HL-60/S4 treated with retinoic acid at 250 ng/mL for 4 days and 3 days (cell line): ENCODE measurements at regions not wholly inside any gene's neighbourhood (a gene's known extent, or its start where the extent isn't known, plus 50 kb on each side); places are given as distances from the start of the nearest gene placed in this dataset.

Experiments used
- in situ Hi-C: fragments of 300-500 bp; cut with MboI; formaldehyde crosslinking; loops from 2 replicates; pipeline ENCODE4 v1.7.0; 2022; ENCODE audit warnings: low sequenced_read_pairs

DNA sequence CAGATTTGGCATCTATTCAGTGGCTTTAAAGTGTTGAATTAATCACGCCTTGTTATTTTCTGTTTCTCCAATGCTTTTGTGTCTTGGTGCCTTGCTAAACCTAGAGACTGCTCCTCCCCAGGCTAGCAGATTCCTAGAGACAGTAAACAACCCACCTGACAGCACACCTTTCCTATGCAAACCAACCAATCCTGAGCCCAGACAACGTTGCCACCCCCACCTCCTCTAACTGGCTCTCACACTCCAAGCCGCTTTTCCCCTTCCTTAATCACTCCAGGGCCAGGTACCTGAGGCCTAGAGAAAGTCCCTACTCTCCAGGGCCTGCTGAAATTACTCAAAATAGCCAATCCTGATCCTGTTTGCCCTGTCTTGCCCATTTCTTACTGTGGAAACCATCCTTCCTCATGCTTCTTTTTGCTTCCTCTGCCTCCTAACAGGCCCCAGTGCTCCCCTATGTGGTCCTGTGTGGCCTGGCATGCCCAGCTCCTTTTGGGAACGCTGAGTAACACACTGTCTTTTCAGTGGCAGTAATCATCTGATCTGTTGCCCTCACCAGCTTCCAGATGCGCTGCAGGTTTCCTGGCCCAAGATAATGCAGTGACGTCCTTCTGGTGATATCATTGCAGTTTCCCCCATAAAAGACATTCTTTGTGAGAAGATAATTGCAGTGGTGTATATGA is 53.4 kb downstream of the GAS1 start:
- in situ Hi-C loops, result no loop called here

DNA sequence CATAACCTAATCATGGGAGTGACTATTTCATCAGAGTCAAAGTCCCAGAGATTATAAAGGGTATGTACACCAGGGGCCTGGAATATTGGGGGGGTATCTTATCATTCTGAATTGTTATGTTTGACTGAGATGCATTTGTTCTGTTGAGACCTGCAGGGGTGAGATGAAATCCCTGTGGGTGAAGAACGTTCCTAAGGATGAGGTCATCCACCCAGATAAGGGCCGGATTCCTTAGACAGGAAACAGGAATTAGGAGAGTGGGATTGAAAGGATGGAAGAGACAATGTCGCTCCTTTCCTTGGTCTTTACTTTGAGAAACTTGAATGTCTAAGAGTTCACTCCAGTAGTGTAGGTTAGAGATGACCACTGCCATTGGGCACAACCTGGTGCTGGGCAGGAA is 54.7 kb downstream of the GAS1 start:
- in situ Hi-C loops, result no loop called here

DNA sequence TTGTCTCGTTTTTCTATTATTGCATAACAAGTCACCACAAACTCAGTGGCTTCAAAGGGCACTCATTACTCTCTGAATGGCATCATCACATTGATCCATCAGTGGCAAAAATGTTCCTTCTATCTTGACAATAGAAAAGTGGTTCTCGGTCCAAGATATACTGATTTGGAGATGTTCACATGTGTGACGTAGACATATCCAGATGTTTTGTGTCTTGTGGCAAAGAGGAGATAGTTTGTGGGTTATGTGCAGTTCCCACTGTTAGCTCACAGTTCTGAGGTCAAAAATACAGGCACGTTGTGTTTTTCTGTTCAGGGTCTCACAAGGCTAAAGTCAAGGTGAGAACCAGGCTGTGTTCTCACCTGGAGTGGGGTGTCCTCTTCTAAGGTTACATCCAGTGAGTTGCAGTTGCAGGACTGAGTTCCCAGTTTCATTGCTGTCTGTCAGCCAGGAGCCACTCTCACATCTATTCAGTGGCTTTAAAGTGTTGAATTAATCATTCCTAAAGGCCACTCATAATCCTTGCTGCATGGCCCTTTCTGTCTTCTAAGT is 55.3 kb downstream of the GAS1 start:
- in situ Hi-C loops, result no loop called here

DNA sequence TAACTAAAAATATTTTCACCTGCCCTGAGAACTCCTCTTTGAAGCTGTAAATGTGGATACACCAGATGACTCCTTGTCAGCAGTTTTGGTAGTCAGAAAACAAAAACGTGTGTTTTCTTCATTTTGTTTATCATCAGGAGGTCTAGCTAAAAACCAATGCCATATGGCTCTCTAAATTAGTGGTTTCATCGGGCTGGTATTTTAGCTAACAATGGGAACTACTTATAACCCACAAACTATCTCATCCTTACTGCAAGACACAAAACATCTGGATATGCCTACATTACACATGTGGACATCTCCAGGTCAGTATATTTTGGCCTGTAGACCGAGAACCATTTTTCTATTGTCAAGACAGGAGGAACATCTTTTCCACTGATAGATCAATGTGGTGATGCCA is 56.2 kb downstream of the GAS1 start:
- in situ Hi-C loops, result no loop called here

DNA sequence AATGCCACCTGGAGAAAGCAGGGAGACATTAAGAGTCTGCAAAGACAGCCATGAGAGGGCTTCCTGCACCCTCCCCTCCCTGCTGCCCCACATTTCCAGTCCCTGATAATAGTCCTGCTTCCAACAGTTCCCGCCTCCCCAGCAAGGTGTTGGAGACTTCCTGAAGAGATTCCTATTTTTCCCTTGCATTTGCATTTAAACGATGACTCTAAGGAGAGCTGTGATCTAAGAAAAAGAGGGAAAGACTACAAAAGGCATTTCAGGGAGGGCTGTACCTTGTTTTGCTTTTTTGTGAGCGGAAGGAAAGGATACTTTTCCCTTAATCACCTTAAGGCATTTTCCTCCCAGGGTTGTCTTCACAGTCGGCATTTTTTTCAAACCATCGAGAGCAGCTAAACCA is 62.1 kb downstream of the GAS1 start:
- in situ Hi-C loops, result no loop called here

DNA sequence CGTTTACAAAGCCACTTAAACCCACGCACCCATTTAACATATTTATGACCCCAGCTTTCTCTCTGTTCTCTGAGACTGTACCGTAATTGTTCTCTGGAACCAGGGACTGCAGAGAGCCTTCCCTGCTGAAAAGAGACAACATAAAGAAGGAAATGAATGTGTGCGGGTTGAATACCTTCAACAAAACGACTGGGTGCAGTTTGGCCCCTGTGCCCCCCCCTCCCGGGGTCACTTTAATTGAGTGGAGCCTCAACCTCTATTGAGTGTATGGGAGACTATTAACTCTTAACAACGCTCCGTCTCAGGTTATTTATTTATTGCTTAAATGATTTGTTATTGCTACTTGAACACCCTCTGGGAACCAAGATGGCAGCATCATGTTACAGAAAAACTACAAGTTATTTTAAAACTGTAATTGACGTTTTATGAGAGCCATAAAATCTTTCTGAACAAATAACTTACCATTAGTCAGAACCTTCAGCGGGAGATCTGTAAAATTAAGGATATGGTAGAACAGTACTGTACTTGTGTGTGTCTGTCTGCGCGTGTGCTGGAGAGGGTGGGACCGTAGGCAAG is 70.6 kb downstream of the GAS1 start:
- in situ Hi-C loops, result no loop called here

DNA sequence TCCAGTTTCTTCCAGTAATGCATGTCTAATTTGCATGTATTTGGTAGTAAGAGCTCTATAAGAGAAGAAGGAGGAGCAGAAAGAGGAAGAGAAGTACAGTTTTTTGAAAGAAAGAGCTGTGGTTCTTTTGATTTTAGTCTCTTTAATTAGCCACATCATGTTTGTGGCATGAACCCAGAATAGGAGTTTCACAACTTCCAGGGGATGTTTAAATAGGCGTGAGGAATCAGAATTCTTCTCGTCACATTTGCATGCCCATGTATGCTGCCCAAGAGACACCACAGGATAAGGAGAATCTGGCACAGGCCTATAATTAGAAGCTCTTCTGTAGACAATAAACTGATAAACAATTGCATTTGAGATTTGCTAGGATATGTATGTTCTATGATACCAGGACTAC is 78.7 kb downstream of the GAS1 start:
- in situ Hi-C loops, result no loop called here

DNA sequence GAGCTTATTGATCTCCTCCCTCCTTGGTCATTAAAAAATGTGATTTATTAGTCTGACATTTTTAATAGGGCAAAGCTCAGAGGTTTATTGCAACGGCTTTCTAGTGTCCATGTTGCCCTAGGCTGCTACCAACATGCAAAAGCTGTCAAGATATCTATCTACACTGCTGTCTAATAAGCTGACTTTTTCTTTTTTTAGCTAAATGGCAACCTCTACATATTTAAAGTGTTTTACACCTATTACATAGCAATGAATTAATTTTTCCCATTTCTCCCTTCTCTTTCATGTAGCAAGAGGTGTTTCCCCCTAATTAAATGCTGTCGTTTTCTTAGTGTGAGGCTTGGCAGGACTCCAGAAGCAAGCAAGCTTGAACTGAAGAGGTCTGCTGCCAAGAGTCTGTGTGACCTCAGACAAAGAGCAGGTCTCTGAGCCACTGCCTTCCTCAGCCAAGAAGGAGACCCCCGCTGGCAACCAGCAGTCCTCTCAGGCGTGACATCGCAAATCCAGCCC is 79.4 kb downstream of the GAS1 start:
- in situ Hi-C loops, result no loop called here

DNA sequence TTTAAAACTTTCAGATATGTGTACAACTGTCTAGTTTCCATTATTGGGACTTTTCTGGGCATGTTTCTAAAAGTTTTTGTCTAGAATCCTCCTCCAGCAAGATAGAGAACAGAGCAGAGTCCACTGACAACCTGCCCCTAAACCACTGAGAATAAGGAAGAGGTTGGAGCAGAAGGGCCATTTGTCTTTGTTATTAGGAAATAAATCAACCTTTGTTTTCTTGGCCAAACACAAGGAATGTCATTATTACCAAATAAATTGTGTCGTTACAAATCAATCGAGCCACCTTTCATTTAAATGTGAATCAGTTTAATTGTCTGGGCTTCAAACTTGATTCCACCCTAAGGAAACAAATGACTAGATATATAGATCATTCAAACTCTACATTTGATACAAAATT is 81.4 kb downstream of the GAS1 start:
- in situ Hi-C loops, result no loop called here

DNA sequence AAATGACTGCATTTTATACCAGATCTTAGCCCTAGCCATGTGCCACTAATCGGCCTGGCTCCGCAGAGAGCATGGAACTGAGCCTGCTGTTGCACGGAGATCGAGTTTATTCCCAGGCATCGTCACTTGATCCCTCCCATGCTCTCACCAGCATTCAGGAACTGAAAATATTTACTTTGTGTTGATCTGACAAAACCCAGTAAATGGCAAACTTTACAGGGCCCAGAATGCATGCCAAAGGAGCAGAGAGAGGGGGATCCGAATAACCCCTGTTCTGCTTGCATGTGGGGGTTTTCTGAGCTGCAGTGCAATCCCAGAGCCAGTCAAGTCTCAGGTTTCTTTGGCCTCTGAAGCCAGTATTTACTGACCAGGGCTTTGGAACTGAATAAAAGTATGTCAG is 87.3 kb downstream of the GAS1 start:
- in situ Hi-C loops, result no loop called here

DNA sequence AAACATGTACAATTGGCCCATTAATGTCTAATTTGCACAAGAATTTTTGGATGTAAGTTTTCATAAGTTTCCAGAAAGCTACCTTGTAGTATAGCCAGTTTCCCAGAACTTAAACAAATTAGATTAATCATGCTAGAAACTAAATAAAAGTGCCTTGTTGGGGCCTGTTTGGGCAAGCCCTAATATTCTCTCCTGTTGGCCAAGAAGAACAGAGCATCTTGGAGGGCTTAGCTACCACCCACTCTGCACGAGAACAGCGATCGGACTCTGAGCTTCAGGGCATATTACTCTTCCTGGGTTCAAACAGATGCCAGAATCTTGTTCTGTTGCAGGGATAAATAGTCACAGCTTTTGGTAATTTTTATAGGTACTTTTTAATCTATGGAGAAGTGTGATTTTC is 88.2 kb downstream of the GAS1 start:
- in situ Hi-C loops, result no loop called here

DNA sequence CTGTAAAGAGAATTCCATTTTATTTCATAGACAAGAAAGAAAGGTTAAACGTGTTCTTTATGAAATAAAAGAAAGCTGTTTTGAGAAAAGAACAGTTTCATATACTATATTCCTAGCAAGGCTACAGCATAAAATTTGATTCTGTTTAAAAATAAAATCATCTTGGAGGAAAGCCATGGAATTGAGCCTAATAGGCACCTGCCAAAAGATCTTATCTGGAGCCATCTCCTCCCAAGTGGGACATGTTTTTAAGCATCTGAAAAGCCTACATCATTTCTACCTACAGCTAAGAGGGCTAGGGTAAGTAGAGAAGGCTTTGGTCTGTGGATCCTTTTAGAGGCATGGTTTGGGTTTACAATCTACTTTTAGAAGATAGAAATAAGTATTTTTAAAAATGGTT is 89.3 kb downstream of the GAS1 start:
- in situ Hi-C loops, result no loop called here

DNA sequence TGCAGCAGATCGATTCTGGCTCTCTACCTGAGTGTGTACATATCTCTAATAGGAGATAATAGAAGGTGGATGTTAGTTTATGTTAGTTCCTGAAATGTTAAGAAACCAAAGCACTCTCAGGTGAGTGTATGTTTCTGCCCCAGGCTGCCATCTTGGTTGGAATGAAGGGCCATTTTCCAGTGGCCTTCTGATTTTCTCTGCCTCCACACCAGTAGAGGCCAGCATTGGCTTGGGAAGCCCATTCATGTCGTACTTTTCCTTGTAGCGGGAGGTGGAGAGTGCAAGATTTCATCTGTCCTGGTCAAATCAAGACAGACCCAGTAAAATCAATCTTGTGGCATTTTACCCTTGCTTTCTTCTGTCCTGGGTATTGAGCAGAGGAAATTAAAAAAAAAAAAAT is 91.0 kb downstream of the GAS1 start:
- in situ Hi-C loops, result no loop called here

DNA sequence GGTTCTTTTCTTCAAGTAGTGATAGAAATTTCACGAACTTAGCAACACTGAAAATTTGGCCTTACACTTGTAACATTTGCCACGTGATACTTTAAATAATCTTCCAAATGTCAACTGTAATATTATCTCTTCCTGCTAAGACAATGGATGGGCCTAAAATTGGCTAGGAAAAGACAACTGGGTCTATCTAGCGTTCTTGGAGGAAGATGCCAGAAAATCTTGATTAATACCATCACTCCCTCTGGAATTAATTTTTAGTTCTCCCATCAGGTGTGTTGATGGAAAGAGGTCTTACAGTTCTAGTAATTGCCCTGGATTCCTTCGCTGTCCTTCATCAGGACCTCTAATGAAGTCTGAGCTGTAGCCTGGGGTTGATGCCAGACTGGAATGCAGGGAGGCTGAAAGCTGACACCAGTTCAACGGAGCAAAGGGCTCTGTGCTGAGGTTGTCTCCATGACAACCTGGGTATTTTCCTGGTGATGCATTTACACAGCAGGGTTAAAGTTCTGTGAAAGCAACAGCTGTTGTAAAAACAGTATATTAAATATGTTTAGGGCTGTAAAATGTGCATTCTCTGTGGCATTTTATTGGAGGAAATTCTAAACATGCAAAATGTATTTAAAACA is 92.3 kb downstream of the GAS1 start:
- in situ Hi-C loops, result no loop called here

DNA sequence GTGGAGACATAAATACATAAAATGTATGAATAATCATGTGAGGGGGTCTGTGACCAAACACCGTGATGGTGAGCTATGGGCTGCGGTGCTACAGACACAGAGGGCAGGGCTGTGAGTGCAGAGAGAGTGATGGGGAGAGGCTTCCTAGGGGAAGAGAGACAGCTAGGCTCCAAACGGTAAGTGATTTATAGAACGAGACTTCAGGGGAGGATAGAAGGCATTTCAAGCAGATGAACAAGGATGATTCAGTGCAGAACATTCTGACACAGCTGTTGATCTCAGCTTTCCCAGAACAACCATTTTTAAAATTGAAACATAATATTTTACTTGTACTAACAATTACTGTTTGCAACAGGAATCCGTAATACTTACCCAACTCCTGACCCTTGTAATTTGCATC is 100.7 kb downstream of the GAS1 start:
- in situ Hi-C loops, result no loop called here

DNA sequence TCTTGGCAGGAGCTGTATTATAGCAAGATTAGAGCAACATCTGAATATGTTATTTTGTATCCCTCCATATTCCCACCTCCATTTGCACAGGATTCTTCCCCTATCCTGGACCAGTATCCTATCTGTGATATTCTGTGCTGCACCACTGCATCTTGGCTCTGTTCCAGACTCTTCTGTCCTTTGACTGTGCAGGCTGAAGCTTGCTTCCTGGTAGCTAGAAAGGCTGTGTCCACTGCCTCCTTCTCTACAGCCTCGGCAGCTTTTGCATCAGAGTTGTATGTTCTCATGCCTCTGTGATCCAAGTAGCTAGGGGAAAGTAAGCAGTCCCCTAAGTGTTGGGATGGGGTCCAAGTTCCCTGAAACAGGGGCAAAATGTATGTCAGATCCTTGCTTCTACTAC is 104.1 kb downstream of the GAS1 start:
- in situ Hi-C loops, result no loop called here

DNA sequence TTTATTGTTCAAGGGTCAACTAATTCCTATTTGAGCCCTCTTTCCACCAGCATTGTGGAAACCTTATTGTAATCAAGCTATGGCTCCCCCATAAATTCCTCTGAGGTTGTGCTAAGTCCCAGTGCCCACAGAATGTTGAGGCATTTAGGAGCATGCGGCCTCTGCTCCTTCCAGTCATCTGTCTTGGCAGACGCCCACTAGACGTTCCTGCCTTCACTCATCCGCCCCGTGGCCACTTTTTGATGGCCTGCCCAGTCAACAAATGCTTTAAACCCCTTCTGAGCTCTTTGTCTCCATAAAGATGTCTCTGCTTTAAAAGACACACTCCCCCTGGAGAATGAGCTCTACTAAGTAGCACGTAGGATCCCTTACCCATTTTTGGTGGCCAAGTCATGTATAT is 104.7 kb downstream of the GAS1 start:
- in situ Hi-C loops, result no loop called here

DNA sequence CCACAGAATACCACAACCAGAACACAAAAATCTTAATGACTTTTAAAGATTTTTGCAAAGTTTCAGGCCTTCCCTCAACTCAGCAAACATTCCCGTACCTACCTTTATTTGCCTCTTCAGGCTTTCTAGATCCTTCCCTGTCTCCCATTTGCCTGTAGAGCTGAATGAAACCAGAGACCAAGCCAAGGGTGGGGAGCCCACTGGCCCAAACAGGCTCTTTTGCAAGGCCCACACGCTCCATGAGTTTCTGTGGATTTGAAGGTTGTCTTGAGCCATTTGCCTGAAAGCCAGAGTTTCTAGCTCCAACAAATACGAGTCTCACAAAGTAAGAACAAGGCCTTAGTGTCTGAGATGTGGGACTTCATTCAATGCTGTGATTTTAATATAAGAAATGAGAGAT is 107.8 kb downstream of the GAS1 start:
- in situ Hi-C loops, result no loop called here

DNA sequence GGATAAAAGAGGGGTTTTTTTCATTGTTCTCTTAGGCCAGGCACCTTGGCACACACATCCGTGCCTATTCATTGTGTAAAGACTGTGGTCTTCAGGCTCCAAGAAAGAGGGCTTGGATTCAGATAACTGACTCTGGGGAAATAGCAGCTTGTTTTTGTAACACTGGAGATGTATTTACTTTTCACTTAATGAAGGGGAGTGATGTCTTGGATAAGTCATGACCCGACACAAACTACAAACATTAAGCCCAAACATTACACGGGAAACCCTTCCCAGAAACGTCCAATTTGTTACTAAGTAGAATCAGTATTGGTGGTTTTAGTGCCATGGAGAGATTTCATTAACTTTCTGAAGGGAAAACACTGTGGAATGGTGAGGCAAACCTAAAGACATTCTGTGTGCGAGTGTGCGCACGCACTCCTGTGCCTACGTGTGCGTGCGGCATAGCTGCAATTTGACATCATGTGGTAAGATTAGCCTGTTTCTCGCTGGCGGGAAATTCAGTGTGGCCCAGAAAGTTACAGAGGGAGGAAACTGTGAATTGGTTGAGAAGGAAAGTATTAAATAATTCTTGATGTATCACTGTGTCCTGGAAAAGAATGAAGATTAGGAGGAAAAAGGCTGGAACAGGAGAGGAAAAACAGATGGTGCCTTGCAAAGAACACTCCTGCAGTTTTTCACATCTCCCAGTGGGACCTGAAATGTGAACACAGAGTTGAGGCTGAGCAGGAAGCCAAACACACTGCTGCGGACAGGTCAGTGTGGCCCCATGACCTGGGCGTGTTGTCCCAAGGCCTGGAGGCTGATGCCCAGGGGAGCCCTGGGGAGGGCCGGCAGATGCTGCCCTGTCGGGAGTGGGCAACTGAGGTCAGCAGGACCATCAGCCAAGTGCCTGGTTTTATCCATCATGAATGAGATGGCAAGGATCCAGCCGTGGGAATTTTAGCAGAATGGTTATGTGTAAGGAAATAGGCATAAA is 108.5 kb downstream of the GAS1 start:
- in situ Hi-C loops, result no loop called here

DNA sequence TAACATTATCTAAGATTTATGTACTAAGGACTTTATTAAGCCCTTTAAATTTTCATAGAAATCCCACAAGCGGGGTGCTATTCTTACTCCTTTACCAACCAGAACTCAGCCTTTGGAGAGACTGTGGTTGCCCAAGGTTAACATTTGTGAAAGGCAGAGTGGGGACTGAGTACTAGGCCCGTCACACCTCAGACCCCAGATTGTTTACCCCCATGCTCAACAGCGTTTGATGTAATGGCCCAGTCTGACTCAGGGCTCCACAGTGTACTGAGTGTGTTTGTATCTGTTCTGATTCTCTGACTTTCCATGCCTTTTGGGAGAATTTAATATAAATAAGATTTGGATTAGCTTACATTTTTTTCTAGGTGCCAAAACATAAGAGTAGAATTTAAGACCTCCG is 110.0 kb downstream of the GAS1 start:
- in situ Hi-C loops, result no loop called here

DNA sequence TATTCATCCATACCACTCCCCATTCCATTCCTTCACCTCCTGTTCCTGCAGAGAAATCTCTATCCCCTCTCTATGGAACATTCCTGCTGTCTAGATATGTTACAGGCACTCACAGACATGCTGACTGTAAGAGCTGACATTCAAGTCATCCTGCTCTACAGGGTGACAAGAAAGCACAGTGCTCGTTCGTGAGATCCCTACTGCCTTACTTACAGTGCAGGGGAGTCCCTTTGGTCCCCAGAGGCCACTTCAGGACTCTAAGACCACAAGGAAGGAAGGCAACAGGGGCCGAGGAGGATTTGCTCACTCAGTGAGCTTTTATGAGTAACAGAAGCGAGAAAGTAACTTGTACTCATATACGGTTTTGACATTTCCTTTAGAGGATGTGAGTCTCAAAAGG is 110.5 kb downstream of the GAS1 start:
- in situ Hi-C loops, result no loop called here
